Fibroblast of villous mesenchyme (primary cell): ENCODE measurements at regions not wholly inside any gene's neighbourhood (a gene's known extent, or its start where the extent isn't known, plus 50 kb on each side); places are given as distances from the start of the nearest gene placed in this dataset.
A peak's percentile ranks its signal among the peaks of the same experiment; 100 is the strongest.
"Not testable (repeated sequence)": the region's sequence is repeated elsewhere in the genome, so short reads cannot be mapped to it uniquely, and the experiment has no call there.

Experiments used
- DNase-seq: peaks from one replicate; pipeline ENCODE4 v3.0.0-alpha.2; 2010; ENCODE audit warnings: low read depth
- H3K4me3 ChIP-seq: 2 replicates; pipeline ENCODE4 v1.5.1; 2011; ENCODE audit warnings: low read depth, mild to moderate bottlenecking, low read length
- CTCF ChIP-seq: IDR thresholded peaks from 2 replicates; pipeline ENCODE4 v1.5.1; 2012; ENCODE audit warnings: low read depth, mild to moderate bottlenecking, low read length; ENCODE audit not compliant: insufficient read depth

- H3K4me3 ChIP-seq = no peak overlapping the region
- DNase-seq = peak; percentile 0
- no peak for TF ChIP-seq CTCF
These were observed 1550.9 kb downstream of the PCDH9 start for GRCh38 chr13:65679240-65679639.

GRCh38 chr13:65677906-65678305 lies 1552.2 kb downstream of the PCDH9 start:
- peak; percentile 0 for DNase-seq
- no peak for TF ChIP-seq CTCF
- no peak overlapping the region for H3K4me3 ChIP-seq

GRCh38 chr13:65675383-65675782 lies 1554.8 kb downstream of the PCDH9 start:
- DNase-seq, H3K4me3 ChIP-seq: not testable (repeated sequence)

- DNase-seq = no peak
- TF ChIP-seq CTCF = no peak
- H3K4me3 ChIP-seq = no peak overlapping the region
These were observed 1560.0 kb downstream of the PCDH9 start for GRCh38 chr13:65670014-65670625.

GRCh38 chr13:65660731-65661130 lies 1569.4 kb downstream of the PCDH9 start:
- no peak for DNase-seq

GRCh38 chr13:65656740-65657329 lies 1573.3 kb downstream of the PCDH9 start:
- H3K4me3 ChIP-seq = no peak overlapping the region
- DNase-seq = peak; percentile 3
- TF ChIP-seq CTCF = peak; percentile 37

More at GRCh38 chr13:65660731-65661130, 1569.4 kb downstream of the PCDH9 start:
- no peak for TF ChIP-seq CTCF
- H3K4me3 ChIP-seq = no peak overlapping the region

GRCh38 chr13:65653613-65654012 lies 1576.5 kb downstream of the PCDH9 start:
- no peak for DNase-seq
- no peak overlapping the region for H3K4me3 ChIP-seq
- no peak for TF ChIP-seq CTCF
